Choroid plexus epithelial cell (primary cell): ENCODE measurements at regions not wholly inside any gene's neighbourhood (a gene's known extent, or its start where the extent isn't known, plus 50 kb on each side); places are given as distances from the start of the nearest gene placed in this dataset.

Experiments used
- DNase-seq: peaks from one replicate; pipeline ENCODE4 v3.0.0-alpha.2; 2010; ENCODE audit warnings: low read depth
- H3K4me3 ChIP-seq: 2 replicates; pipeline ENCODE4 v1.5.1; 2011; ENCODE audit warnings: low read depth, mild to moderate bottlenecking, control low read depth, low read length, moderate library complexity
- TF ChIP-seq, protein P1 (sequence below): conservative IDR thresholded peaks from 2 replicates; pipeline ENCODE4 v1.5.1; 2011; ENCODE audit warnings: low read depth, mild to moderate bottlenecking, control low read depth, inconsistent platforms, low read length, moderate library complexity

DNA sequence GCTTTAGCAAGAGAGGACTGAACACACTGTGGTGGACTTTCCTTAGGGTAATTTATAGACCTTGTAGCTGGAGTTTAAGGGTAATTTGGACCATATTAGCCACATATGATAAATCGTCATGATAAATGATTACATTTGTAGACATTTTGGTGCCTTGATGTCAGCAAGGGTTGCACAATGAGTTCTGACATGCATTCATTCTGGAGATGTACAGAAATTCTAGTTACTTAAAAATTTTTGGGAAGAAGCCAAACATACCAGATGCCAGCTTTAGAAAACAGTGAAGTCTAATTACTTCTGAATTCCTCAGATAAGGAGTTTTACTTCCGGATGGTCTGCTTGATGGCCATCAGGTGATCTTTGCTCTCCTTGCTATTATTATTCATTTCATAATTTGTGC is 653.1 kb downstream of the TBC1D32 start:
- DNase-seq = no peak
- TF ChIP-seq, protein P1, sequence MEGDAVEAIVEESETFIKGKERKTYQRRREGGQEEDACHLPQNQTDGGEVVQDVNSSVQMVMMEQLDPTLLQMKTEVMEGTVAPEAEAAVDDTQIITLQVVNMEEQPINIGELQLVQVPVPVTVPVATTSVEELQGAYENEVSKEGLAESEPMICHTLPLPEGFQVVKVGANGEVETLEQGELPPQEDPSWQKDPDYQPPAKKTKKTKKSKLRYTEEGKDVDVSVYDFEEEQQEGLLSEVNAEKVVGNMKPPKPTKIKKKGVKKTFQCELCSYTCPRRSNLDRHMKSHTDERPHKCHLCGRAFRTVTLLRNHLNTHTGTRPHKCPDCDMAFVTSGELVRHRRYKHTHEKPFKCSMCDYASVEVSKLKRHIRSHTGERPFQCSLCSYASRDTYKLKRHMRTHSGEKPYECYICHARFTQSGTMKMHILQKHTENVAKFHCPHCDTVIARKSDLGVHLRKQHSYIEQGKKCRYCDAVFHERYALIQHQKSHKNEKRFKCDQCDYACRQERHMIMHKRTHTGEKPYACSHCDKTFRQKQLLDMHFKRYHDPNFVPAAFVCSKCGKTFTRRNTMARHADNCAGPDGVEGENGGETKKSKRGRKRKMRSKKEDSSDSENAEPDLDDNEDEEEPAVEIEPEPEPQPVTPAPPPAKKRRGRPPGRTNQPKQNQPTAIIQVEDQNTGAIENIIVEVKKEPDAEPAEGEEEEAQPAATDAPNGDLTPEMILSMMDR = no peak

DNA sequence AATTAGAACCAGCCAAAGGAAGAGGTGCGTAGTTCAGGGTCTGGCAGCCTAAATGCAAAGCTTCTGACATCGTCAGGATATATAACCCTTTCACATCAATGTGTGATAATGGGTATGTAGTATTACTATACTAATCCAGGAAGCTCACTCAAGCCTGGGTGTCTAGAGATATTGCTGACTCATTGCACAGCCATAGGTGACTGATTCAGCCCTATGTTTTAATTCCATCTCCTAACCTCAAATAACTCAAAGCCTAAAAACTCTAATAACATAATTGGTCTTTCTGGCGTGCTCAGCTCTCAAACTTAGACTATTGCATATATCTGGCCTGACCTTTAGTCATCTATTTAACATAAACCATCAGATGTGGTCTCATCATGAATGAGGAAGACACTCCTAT is 658.4 kb downstream of the TBC1D32 start:
- TF ChIP-seq, protein P1 = no peak
- no peak for DNase-seq

More for the DNA sequence above, 653.1 kb downstream of the TBC1D32 start:
- H3K4me3 ChIP-seq = no peak overlapping the region

DNA sequence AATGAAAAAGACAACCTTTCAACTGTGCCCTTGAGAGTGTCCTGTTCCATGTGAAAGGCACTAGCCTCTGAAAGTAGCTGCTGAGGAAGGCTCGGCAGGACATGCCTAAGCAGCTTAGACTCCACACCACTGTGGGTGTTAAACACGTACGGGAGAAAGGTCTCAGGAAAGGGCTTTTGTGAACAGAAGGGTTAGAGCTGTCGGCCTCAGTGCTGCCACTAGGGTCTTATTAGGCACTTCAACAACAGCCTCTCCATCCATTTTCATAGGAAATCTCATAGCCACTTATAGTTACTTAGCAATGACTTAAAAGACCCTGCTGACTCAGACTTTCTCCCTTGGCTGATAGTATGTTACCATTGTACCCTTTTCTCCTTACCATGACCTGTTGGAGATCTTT is 662.8 kb downstream of the TBC1D32 start:
- no peak for DNase-seq
- TF ChIP-seq, protein P1 = no peak
- no peak overlapping the region for H3K4me3 ChIP-seq

More for the DNA sequence above, 658.4 kb downstream of the TBC1D32 start:
- H3K4me3 ChIP-seq = no peak overlapping the region

DNA sequence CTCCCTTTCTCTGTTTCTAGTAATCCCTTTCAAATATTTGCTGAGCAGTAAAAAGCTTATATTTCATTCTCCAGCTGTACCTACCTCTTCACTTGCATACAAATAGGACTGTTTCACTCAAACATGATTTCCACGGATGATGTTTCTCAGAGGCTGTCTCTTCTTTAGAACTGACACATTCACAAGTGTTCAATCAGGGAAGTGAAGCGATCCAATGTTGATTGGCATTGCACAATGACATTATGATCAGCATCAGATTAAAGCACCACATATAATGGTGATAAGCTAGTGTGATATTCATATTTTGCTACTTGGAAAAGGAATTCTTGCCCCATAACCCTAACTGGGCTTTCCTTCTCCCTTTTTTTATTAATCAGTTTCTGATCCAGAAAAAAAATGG is 681.8 kb downstream of the TBC1D32 start:
- TF ChIP-seq, protein P1 = no peak
- no peak overlapping the region for H3K4me3 ChIP-seq
- DNase-seq = no peak

DNA sequence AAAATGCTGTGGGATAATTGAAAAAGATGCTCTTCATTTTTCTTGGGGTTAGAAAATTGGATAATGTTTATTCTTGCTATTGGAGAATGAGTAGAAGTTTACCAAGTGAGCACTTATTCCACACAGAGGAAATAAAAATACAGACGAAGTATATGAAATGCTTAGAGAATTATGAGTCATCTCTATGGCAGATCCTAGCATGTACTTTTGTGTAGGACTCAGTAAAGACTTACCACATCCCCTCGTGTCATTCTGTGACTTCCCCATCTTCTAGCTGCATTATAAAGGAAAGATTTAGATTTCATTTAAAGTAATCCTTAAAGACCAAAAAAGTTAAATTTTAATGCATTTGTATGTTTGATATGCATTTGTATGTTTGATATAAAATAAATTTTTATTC is 685.6 kb downstream of the TBC1D32 start:
- no peak overlapping the region for H3K4me3 ChIP-seq
- no peak for DNase-seq

DNA sequence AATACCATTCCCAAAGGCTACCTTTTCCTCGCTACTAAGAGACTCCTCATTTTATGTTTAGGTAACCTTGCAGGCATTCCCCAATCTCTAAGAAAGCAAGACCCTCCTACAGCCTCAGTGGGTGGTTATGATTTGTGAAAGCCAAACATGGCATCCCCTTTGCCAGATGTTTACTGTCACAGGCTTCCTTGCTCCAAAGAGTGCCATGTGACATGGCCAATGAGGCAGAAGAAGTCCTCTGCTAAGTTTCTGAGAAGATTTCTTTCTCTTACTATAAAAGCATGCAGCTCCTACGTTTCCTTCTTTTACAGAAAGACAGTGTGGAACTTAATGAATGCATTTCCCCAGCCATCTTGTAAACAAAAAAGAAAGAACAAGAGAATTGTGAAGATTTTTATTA is 688.2 kb downstream of the TBC1D32 start:
- DNase-seq = no peak
- no peak overlapping the region for H3K4me3 ChIP-seq
- TF ChIP-seq, protein P1 = no peak

More for the DNA sequence above, 685.6 kb downstream of the TBC1D32 start:
- TF ChIP-seq, protein P1 = no peak

DNA sequence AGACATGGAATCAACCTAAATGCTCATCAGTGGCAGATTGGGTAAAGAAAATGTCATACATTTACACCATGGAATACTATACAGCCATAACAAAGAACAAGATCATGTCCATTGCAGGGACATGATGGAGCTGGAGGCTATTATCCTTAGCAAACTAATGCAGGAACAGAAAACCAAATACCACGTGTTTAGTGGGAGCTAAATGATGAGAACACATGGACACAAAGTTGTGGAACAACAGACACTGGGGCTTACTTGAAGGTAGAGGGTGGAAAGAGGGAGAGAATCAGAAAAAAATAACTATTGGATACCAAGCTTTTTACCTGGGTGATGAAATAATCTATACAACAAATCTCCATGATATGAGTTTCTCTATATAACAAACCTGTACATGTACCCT is 701.3 kb downstream of the TBC1D32 start:
- TF ChIP-seq, protein P1 = no peak
- no peak for DNase-seq
- H3K4me3 ChIP-seq = no peak overlapping the region
